ENCODE measurements at regions not wholly inside any gene's neighbourhood (a gene's known extent, or its start where the extent isn't known, plus 50 kb on each side); places are given as distances from the start of the nearest gene placed in this dataset.

DNA sequence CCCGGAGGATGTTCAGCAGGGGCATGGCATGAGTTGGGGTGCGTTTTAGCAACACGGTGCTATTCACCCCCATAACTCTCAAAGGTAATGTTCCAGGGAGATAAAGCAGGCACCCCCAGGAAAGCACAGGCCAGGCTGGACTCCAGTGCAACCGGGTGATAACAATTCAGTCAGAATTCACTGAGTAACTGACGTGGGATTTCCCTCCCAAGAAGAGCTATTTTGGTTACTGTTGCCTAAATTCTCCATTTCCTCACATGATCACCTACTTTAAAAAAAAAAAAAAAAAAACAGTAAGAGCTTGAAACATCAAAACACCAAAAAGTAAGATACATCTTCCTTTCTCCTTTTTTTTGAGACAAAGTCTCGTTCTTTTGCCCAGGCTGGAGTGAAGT lies 137.6 kb upstream of the WWC1 start:
- TF ChIP-seq EZH2 (IDR thresholded peaks at IDR 0.05; ENCODE audit: insufficient read depth, poor library complexity, severe bottlenecking) = no peak
- no peak for TF ChIP-seq EZH2phosphoT487 (IDR thresholded peaks at IDR 0.05; ENCODE audit: insufficient read depth, low read depth)
